ENCODE measurements at regions not wholly inside any gene's neighbourhood (a gene's known extent, or its start where the extent isn't known, plus 50 kb on each side); places are given as distances from the start of the nearest gene placed in this dataset.

DNA sequence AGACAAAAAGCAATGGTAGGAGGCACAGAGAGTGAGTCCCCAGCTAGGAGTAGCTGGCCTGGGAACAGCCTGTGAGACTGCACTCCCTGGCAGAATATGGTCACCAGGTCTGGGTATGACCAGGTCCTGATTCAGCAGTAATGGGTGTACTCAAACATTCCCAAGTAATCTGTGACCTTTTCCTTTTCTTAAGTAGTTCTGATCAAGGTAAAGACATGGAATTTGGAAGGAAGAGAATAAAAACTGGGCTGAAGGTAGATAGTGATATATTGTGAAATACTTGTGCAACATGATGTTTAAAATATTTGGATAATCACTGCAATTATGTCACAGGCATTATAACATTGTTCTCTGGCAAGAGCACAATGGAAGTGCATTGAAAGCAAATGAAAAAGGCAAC, 147.2 kb upstream of the DPYD start:
- TF ChIP-seq CTCF (IDR thresholded peaks at IDR 0.05) (no peak), POLR2A (IDR thresholded peaks at IDR 0.05) (no peak), POLR2AphosphoS5 (IDR thresholded peaks at IDR 0.05) (no peak)
